ENCODE measurements at regions not wholly inside any gene's neighbourhood (a gene's known extent, or its start where the extent isn't known, plus 50 kb on each side); places are given as distances from the start of the nearest gene placed in this dataset.

- H3K9ac ChIP-seq (ENCODE audit: low read length), result no peak overlapping the region
- peaks cover 2% of the 10 kb centered on the region for H3K27me3 Mint-ChIP-seq (ENCODE audit: low read depth, unreplicated experiment)
- H3K36me3 ChIP-seq (ENCODE audit: insufficient read depth, low read length), result no peaks in the 10 kb centered on the region
- no peak overlapping the region for H3K4me2 ChIP-seq (ENCODE audit: low read length)
- no peaks in the 10 kb centered on the region for H3K9me3 ChIP-seq (ENCODE audit: insufficient read depth, low read depth, low read length)
- H3K4me1 ChIP-seq (ENCODE audit: insufficient read depth, low read length), result no peaks in the 10 kb centered on the region
- DNase-seq (ENCODE audit: low read depth), result no peak
- no peaks in the 10 kb centered on the region for H3K9me3 Mint-ChIP-seq (ENCODE audit: unreplicated experiment)
- no peak overlapping the region for H2AFZ ChIP-seq (ENCODE audit: low read depth, low read length)
- peaks cover 5% of the 10 kb centered on the region for H3K4me1 Mint-ChIP-seq (ENCODE audit: low read depth, unreplicated experiment)
- no peaks in the 10 kb centered on the region for H3K27me3 ChIP-seq (ENCODE audit: insufficient read depth, low read length)
- no peak overlapping the region for H3K27ac Mint-ChIP-seq (ENCODE audit: unreplicated experiment)
- no peak overlapping the region for H3K4me3 ChIP-seq (ENCODE audit: insufficient read depth, low read depth, low read length)
- no peak for TF ChIP-seq CTCF (IDR thresholded peaks at IDR 0.05; ENCODE audit: insufficient read depth, low read depth, low read length)
- no peak for TF ChIP-seq EZH2 (IDR thresholded peaks at IDR 0.05; ENCODE audit: insufficient read depth, low read length)
- H3K4me3 Mint-ChIP-seq (ENCODE audit: unreplicated experiment), result no peak overlapping the region
- no peak overlapping the region for H3K27ac ChIP-seq (ENCODE audit: low read depth, low read length)
- FAIRE-seq, result no peak
- no peaks in the 10 kb centered on the region for H3K36me3 Mint-ChIP-seq (ENCODE audit: low read depth, unreplicated experiment)
- no peaks in the 10 kb centered on the region for H4K20me1 ChIP-seq (ENCODE audit: insufficient read depth, low read length)
- no peaks in the 10 kb centered on the region for H3K79me2 ChIP-seq (ENCODE audit: insufficient read depth, low read length)
Measured at GRCh38 chr4:165785337-165785736, 87.7 kb upstream of the TLL1 start.

GRCh38 chr4:165787516-165788274 is 85.3 kb upstream of the TLL1 start:
- no peaks in the 10 kb centered on the region for H3K27me3 ChIP-seq (ENCODE audit: insufficient read depth, low read length)
- H3K4me1 ChIP-seq (ENCODE audit: insufficient read depth, low read length), result no peaks in the 10 kb centered on the region
- H3K9me3 ChIP-seq (ENCODE audit: insufficient read depth, low read depth, low read length), result no peaks in the 10 kb centered on the region
- no peak overlapping the region for H3K27ac Mint-ChIP-seq (ENCODE audit: unreplicated experiment)
- H3K4me1 Mint-ChIP-seq (ENCODE audit: low read depth, unreplicated experiment), result no peaks in the 10 kb centered on the region
- TF ChIP-seq CTCF (IDR thresholded peaks at IDR 0.05; ENCODE audit: insufficient read depth, low read depth, low read length) (no peak), EZH2 (IDR thresholded peaks at IDR 0.05; ENCODE audit: insufficient read depth, low read length) (no peak)
- peaks cover 2% of the 10 kb centered on the region for H3K27me3 Mint-ChIP-seq (ENCODE audit: low read depth, unreplicated experiment)
- H4K20me1 ChIP-seq (ENCODE audit: insufficient read depth, low read length), result no peaks in the 10 kb centered on the region
- DNase-seq (ENCODE audit: low read depth) (no peak), FAIRE-seq (no peak)
- no peak overlapping the region for H3K27ac ChIP-seq (ENCODE audit: low read depth, low read length)
- no peaks in the 10 kb centered on the region for H3K36me3 Mint-ChIP-seq (ENCODE audit: low read depth, unreplicated experiment)
- H3K9ac ChIP-seq (ENCODE audit: low read length), result no peak overlapping the region
- no peaks in the 10 kb centered on the region for H3K79me2 ChIP-seq (ENCODE audit: insufficient read depth, low read length)
- H3K9me3 Mint-ChIP-seq (ENCODE audit: unreplicated experiment), result no peaks in the 10 kb centered on the region
- no peak overlapping the region for H3K4me3 ChIP-seq (ENCODE audit: insufficient read depth, low read depth, low read length)
- H3K36me3 ChIP-seq (ENCODE audit: insufficient read depth, low read length), result no peaks in the 10 kb centered on the region
- H3K4me3 Mint-ChIP-seq (ENCODE audit: unreplicated experiment), result no peak overlapping the region
- no peak overlapping the region for H3K4me2 ChIP-seq (ENCODE audit: low read length)
- H2AFZ ChIP-seq (ENCODE audit: low read depth, low read length), result no peak overlapping the region

All from astrocyte (in vitro differentiated cells and primary cell).